GM06990 (cell line): ENCODE measurements at regions not wholly inside any gene's neighbourhood (a gene's known extent, or its start where the extent isn't known, plus 50 kb on each side); places are given as distances from the start of the nearest gene placed in this dataset.

Experiments
- DNase-seq: peaks from one replicate; pipeline ENCODE4 v3.0.0-alpha.2; 2011; ENCODE audit not compliant: insufficient read length; ENCODE audit errors: extremely low read depth
- H3K27me3 ChIP-seq: replicated peaks from 2 replicates; pipeline ENCODE4 v1.6.0; 2011; ENCODE audit warnings: low read length; ENCODE audit not compliant: control insufficient read depth, insufficient read depth
- H3K36me3 ChIP-seq: 2 replicates; pipeline ENCODE4 v1.5.1; 2011; ENCODE audit warnings: low read length; ENCODE audit not compliant: control insufficient read depth, insufficient read depth
- H3K4me3 ChIP-seq: replicated peaks from 2 replicates; pipeline ENCODE4 v1.5.1; 2011; ENCODE audit warnings: low read depth, mild to moderate bottlenecking, control low read depth, low read length
- TF ChIP-seq, protein P1 (sequence below): IDR thresholded peaks from 2 replicates; pipeline ENCODE4 v1.5.1; 2011; ENCODE audit warnings: low read length, control low read depth, mild to moderate bottlenecking, inconsistent platforms; ENCODE audit not compliant: insufficient read depth, poor library complexity, severe bottlenecking

DNA sequence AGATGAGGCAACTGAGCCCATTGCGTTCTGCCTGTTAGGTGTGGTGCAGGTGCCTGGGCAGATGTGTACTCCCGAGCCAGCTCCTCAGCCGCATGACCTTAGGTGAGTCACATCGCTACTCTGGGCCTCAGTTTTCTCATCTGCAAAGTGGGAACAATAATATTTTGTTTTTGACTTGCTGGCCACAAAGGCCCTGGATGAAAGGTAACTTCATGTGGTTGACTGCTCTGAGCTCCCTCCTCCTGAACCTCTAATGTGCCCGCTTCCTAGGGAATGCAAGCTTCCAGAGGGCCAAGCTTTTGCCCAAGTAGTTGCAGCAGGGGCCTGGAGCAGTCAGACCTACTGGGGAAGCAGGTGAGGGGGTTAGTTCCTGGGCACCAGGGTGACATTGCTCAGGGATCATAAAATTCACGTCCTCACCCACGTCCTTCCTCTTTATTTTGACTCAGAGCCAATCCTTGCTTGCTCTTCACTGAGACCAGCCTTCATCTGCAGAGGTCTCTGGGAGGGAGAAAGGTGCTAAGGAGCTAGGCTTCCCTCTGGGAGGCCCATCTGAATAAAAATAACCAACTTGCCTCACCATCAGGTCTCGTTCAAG lies 149.0 kb upstream of the TLE3 start:
- DNase-seq = no peak
- H3K27me3 ChIP-seq = no peaks in the 10 kb centered on the region
- TF ChIP-seq, protein P1, sequence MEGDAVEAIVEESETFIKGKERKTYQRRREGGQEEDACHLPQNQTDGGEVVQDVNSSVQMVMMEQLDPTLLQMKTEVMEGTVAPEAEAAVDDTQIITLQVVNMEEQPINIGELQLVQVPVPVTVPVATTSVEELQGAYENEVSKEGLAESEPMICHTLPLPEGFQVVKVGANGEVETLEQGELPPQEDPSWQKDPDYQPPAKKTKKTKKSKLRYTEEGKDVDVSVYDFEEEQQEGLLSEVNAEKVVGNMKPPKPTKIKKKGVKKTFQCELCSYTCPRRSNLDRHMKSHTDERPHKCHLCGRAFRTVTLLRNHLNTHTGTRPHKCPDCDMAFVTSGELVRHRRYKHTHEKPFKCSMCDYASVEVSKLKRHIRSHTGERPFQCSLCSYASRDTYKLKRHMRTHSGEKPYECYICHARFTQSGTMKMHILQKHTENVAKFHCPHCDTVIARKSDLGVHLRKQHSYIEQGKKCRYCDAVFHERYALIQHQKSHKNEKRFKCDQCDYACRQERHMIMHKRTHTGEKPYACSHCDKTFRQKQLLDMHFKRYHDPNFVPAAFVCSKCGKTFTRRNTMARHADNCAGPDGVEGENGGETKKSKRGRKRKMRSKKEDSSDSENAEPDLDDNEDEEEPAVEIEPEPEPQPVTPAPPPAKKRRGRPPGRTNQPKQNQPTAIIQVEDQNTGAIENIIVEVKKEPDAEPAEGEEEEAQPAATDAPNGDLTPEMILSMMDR = no peak
- no peaks in the 10 kb centered on the region for H3K36me3 ChIP-seq
- H3K4me3 ChIP-seq = no peak overlapping the region

DNA sequence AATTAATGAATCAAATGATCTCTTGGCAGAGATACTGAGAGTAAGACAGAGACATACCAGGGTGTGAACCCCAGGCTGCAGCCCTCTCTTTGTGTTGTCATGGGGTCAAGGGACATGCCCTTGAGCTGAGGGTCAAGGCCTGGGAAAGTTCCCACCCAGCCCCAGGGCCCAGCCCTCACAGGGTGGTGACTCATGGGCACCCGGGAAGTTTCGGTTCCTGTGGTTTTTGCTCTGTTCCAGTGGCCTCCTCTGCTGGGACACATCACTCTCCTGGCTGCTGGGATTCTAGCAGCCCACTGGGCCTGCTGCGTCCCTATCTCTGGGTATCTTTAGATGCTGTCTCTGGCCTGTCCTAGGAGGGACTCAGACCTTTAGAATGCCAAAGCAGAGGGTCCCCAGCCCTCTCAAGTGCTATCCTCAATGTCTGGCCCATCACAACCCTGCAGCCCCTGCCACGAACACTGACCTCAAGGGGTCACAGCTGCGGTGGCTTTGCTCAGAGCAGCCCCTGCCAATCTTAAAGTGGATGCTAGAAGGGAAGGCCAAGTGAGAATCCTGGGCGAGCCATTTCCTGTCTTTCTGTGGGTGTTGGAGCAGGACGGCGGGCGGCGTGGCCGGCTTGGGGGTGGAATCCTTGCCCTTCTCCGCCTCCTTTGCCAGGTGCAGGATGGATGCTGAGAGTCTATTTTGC lies 148.4 kb upstream of the TLE3 start:
- TF ChIP-seq, protein P1 = no peak
- no peak for DNase-seq
- no peak overlapping the region for H3K4me3 ChIP-seq
- H3K27me3 ChIP-seq = no peaks in the 10 kb centered on the region
- H3K36me3 ChIP-seq = no peaks in the 10 kb centered on the region

DNA sequence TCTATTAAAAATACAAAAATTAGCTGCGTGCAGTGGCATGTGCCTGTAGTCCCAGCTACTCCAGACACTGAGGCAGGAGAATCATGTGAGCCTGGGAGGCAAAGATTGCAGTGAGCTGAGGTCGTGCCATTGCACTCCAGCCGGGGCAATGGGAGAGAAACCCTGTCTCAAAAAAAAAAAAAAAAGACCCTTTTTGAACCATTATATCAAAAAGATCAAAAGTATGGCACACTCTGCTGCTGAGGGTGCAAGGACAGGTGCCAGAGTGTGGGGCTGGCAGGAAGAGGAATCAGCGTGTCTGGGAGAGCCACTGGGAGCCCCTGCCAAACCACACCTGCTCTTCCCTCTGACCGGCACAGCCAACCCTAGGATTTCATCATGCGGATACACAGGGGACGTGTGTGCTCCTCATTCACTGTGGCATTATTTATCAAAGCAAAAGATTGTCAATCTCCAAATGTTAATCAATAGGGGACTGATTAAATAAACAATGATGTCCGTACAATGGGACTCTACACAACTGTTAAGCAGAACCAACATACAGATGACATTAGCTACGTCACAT lies 147.3 kb upstream of the TLE3 start:
- Histone ChIP-seq H3K27me3 (no peaks in the 10 kb centered on the region), H3K36me3 (no peaks in the 10 kb centered on the region), H3K4me3 (no peak overlapping the region)
- TF ChIP-seq, protein P1 = no peak
- DNase-seq = no peak

DNA sequence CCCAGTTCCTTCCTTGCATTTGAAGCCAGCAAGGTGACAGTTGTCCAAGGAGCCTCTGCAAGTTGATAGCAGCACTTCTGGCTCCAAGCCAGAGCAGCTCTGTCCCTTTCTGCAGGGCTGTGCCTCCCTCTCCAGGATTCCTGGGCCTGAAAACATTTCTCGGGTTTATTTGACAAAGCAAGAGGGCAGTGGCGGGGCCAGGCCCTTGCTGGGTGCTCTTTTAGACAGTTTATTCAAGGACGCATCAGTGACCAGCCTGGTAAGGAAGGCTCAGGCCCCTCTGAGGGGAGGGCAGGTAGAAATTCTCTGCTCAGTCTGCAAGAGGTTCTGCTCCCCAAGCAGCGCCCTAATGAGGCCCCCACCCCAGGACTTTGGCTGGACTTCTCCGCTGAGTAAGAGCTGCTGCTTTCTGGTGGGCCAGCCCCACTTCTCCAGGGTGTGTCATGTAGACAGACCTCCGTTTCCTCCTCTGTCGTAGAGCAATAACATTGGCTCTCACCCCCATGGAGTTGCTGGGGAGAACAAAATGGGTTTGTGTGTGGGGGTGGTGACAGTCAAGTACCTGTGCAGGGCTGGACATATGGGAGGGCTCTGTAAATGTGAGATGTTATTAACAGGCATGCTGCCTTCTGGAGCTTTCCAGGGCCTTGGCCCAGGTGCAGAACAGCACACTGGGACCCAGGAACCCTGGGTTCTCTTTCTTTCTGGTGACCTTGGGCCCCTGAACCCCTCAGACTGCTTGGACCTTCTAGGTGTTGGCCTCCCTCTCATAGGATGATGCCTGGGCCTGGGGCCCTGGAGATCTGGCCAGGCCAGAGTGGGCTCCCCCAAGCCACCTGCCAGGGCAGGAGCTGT lies 146.2 kb upstream of the TLE3 start:
- no peak for DNase-seq
- Histone ChIP-seq H3K27me3 (no peaks in the 10 kb centered on the region), H3K36me3 (no peaks in the 10 kb centered on the region), H3K4me3 (no peak overlapping the region)
- TF ChIP-seq, protein P1 = no peak

DNA sequence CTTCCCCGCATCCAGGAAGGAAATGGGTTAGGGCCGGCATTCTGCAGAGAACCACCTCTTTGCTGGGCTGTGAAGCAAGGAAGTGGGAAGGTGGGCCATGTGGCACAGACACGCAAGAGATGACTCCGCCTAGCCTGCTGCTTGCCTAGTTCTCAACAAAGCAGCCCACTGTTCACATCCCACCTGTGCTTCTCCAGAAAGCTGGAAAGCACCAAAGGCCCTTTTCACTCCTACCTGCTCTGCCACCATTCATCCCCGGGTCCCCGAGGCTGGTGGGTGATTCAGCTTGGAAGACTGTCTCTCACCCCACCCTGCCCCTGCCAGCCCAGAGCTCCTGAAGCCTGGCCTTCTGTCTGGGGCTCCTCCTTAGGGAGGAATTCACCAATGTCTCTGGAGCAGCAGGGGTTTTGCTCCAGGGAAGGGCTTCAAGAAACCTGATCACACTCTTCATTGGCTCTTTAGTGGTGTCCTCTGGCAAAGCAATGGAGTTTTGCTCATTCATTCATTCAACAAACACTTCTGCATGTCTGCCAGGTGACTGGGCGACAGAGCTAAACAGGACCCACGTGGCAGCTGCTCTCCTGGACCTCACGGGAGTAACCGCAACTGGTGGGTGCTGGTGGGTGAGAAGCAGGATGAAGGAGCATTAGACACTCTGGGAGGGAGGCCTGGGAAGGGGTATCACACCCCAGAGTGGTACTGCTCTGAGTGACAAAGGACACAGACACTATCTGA lies 145.4 kb upstream of the TLE3 start:
- no peaks in the 10 kb centered on the region for H3K27me3 ChIP-seq

More for the DNA sequence above, 145.4 kb upstream of the TLE3 start:
- Histone ChIP-seq H3K4me3 (no peak overlapping the region), H3K36me3 (no peaks in the 10 kb centered on the region)
- TF ChIP-seq, protein P1 = no peak
- DNase-seq = no peak
